ENCODE measurements at regions not wholly inside any gene's neighbourhood (a gene's known extent, or its start where the extent isn't known, plus 50 kb on each side); places are given as distances from the start of the nearest gene placed in this dataset.
A peak's percentile ranks its signal among the peaks of the same experiment; 100 is the strongest.

DNA sequence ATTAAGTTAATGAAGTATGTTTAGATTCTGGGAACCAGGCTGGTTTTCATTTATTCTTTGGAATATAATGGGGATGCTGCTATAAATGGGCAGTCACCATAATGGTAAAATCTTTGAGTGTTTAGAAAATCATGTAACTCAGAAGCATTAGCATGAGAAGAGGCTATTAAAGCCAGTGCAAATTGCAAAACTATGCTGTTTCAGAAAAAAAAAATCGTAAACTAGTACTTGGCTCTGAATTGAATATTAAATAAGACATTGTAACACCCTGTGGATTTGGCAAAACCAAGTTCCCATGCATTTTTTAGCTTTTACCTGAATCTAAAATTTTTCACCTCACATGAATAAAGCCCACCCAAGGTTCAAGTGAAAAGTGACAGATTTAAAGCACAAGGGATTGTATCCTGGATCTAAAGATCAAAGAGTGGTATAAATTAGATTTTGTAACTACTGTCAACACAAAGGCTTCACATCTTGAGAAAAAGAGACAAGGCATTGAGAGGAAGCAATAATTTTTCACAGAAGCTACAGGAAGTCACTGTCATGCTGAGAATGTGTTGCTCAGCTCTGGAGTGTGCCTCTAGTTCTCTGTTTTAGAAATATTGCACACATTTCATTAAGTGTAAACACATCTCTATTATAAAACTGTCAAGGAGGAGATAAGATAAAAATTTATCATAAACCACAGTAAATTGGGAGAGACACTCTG, 142.2 kb downstream of the ABCA8 start:
- H3K27ac Mint-ChIP-seq = no peak overlapping the region
- DNase-seq = no peak
- H3K9me3 Mint-ChIP-seq = peaks cover 0 to 12% (median 3%) of the 10 kb centered on the region in 9 donors
- H3K4me3 Mint-ChIP-seq = no peak overlapping the region
- H3K4me1 Mint-ChIP-seq = no peaks in the 10 kb centered on the region
- POLR2A ChIA-PET = no interaction called here
- H3K36me3 Mint-ChIP-seq = peaks cover 0 to 13% (median 0%) of the 10 kb centered on the region in 3 donors
- no peak for ATAC-seq
- peaks cover 2 to 14% (median 6%) of the 10 kb centered on the region in 5 donors for H3K27me3 Mint-ChIP-seq

DNA sequence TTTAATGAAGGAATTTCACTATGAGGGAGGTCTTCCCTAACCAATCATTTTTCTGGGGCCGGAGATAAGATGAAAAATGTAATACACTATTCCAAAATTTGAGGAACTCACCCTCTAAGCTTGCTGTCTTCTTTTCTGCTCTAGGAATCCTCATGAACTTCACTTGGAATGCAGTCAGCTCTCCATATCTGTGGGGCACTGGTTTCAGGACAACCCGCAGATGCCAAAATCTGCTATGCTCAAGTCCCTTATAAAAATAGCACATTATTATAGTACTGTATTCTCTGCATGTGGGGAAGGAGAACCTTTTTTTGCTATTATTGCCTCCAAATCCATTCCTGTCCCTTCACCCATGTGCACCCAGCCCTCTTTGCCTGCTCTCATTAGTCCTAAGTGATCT, 146.0 kb downstream of the ABCA8 start:
- peaks cover 0 to 13% (median 0%) of the 10 kb centered on the region in 3 donors for H3K36me3 Mint-ChIP-seq
- H3K27ac Mint-ChIP-seq = no peak overlapping the region
- H3K4me1 Mint-ChIP-seq = no peaks in the 10 kb centered on the region
- peaks cover 0 to 8% (median 2%) of the 10 kb centered on the region in 5 donors for H3K27me3 Mint-ChIP-seq
- DNase-seq (no peak), ATAC-seq (no peak)
- POLR2A ChIA-PET = no interaction called here
- peaks cover 0 to 12% (median 3%) of the 10 kb centered on the region in 9 donors for H3K9me3 Mint-ChIP-seq
- H3K4me3 Mint-ChIP-seq = no peak overlapping the region

DNA sequence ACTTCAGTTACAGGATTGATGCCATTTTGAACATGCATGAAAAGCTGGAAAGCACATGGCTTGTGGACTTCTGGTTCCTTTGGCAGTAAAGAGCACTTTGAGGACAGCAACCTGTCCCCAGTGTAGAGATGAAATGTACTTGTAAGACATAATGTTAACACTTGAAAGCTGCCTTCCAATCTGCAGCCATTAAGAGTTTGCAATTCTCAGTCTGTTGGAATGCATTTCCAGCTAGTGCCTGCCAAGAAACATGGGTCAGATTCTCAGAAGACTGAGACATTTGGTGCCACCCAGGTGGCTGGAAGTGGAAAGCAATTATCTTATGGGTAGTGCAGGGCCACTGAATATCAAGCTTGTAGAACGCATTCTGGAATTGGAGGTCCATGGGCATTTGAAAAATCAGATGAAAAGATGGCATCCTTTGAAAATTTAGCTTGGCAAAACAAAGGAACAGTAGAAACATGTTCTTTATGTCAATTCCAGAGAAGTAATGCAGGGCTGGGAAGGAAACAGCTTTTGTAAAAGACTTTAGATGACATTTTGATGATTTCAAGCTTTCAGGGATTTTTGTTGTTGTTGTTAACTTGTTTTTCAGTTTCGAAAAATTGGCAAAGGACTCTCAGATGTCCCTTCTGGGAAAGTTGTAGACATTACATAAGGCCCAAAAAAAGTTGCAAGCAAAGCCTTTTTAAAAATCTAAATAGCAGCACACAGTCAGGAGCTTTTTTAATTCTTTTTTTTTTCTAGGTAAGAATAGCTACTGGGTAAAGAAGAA, 147.0 kb downstream of the ABCA8 start:
- DNase-seq = no peak
- no peak overlapping the region for H3K27ac Mint-ChIP-seq
- H3K9me3 Mint-ChIP-seq = peaks cover 0 to 12% (median 3%) of the 10 kb centered on the region in 9 donors
- H3K4me1 Mint-ChIP-seq = no peaks in the 10 kb centered on the region
- no peak overlapping the region for H3K4me3 Mint-ChIP-seq
- peaks cover 0 to 13% (median 0%) of the 10 kb centered on the region in 3 donors for H3K36me3 Mint-ChIP-seq
- peaks cover 2 to 8% (median 7%) of the 10 kb centered on the region in 5 donors for H3K27me3 Mint-ChIP-seq
- POLR2A ChIA-PET = no interaction called here
- no peak for ATAC-seq

DNA sequence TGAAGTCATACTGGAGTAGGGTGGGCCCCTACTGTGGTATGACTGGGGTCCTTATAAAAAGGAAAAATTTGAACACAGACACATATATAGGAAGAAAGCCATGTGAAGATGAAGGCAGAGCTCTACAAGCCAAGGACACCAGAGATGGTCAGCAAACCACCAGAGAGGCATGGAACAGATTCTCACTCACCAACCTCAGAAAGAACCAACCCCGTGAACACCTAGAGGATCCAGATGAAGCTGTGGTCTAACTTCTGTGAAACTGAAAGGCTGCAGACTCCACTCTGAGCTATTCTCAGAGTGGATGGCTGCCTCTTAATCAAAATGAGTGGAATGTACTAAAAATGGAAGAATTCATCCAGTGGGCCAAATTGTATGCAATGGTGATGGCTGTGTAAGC, 149.6 kb downstream of the ABCA8 start:
- Mint-ChIP-seq H3K4me3 (no peak overlapping the region), H3K27me3 (peaks cover 0 to 12% (median 6%) of the 10 kb centered on the region in 5 donors), H3K36me3 (no peaks in the 10 kb centered on the region), H3K9me3 (no peaks in the 10 kb centered on the region), H3K27ac (no peak overlapping the region), H3K4me1 (no peaks in the 10 kb centered on the region)
- DNase-seq = no peak
- POLR2A ChIA-PET = no interaction called here
- ATAC-seq = no peak

DNA sequence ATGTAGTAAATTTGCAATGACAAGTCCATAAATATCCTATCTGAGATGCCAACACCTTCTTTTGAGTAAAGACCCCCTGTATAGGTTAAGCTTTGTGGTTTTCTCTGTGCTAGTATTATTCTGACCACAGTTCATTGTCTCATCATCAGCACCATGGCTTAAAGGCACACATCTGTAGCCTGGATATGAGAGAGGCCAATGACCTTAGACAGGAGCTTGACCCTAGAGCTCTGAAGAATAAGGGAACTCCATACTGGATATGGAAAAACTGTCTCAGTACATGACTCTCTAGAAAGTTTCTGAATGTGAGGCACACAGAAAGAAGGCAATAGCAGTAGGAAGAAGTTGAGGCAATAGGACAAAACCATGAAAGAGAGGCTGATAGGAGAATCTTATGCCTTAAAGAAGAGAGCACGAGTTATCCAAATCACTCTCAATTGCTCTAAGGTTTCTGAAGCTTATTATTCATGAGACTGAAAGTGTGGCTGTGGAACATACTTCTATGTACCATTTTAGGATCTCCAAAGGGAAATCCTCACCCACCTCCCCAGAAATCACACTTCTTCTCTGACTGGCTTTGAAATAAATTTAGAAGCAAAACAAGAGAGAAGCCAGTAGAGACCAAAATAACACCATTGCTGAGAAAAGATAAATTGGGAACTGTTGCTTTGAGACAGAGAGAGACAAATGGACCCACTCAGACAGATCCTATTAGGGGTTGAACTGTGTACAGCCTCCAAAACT, 150.2 kb downstream of the ABCA8 start:
- Mint-ChIP-seq H3K36me3 (no peaks in the 10 kb centered on the region), H3K27ac (no peak overlapping the region), H3K4me3 (no peak overlapping the region), H3K9me3 (no peaks in the 10 kb centered on the region), H3K4me1 (no peaks in the 10 kb centered on the region), H3K27me3 (peaks cover 0 to 12% (median 6%) of the 10 kb centered on the region in 5 donors)
- no peak for DNase-seq
- POLR2A ChIA-PET = no interaction called here
- ATAC-seq = no peak

DNA sequence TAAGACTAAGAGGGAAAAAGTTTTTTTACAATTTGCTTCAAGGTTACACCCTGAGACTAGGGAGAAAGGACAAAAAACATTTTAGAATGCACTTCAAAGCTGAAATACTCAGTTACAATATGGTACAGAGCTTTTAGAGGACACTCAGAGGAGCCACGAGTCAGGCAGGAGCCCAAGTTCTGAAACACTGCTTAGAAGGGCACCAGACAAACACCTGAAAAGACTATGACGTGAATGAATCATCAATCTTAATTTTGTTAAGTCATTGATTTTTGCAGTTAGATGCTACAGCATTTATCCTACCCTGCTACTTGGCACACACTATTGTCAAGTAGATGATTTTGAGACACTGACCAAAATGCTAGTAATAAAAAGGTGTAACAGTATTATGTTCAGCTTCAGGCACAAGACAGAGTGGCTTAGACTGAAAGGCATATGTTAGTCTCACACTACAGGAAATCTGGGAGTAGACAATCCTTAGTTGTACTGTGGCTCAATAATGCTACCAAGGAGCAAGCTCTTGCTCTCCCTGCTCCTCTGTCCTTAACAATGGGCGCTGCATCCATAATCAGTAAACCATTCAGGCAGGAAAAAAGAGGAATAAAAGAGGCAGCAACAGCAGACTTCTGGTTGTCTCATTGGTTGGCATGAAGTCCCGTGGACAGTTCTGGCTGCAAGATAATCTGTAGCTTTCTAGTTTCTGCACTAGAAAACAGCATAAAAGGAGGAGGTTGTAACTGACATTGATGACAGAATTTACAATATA, 151.8 kb downstream of the ABCA8 start:
- POLR2A ChIA-PET = no interaction called here
- ATAC-seq (no peak), DNase-seq (no peak)
- no peaks in the 10 kb centered on the region for H3K36me3 Mint-ChIP-seq
- no peak overlapping the region for H3K27ac Mint-ChIP-seq
- no peaks in the 10 kb centered on the region for H3K9me3 Mint-ChIP-seq
- H3K4me3 Mint-ChIP-seq = no peak overlapping the region
- H3K4me1 Mint-ChIP-seq = no peaks in the 10 kb centered on the region
- peaks cover 0 to 12% (median 3%) of the 10 kb centered on the region in 5 donors for H3K27me3 Mint-ChIP-seq

DNA sequence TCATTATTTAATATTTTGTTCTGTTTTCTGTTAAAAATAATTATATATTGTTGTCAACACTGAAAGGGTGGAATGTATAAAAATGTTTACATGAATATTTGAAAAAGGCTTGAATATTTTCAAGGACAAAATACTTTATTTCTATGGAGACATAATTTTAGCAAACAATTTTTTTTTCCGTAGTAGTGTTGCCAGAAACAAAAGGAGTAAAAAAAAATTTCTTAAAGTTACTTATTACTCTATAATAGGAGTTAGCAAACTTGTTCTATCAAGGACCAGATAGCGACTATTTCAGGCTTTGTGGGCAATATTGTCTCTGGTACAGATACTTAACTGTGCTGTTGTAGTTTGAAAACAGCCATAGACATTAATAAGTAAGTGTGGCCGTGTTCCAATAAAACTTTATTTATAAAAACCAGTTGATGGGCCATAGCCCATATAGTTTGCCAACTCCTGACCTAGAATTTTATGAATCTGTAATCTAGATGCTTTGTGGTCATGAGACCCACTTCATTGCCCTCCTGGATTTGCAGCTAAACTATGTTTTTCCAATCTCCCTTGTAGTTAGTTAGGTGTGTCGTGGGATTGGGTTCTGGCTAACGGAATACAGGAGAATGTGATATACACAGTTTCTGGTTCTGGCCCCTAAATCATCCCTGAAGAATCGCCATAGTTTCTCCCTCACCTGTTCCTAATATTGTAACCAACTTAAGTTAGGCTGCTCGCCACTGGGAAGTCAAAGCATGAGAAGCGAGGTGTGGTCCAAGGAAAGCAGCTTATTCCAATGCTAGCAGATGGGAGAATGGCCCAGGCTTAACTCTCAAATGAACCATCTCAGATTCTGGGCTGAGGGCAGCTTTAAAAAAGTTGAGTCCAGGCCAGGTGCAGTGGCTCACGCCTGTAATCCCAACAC, 153.6 kb downstream of the ABCA8 start:
- DNase-seq (no peak), ATAC-seq (no peak)
- H3K4me1 Mint-ChIP-seq = peaks cover 0 to 3% (median 0%) of the 10 kb centered on the region in 4 donors
- H3K27ac Mint-ChIP-seq = no peak overlapping the region
- H3K4me3 Mint-ChIP-seq = no peak overlapping the region
- peaks cover 0 to 23% (median 4%) of the 10 kb centered on the region in 5 donors for H3K27me3 Mint-ChIP-seq
- no peaks in the 10 kb centered on the region for H3K9me3 Mint-ChIP-seq
- POLR2A ChIA-PET = no interaction called here
- H3K36me3 Mint-ChIP-seq = no peaks in the 10 kb centered on the region

DNA sequence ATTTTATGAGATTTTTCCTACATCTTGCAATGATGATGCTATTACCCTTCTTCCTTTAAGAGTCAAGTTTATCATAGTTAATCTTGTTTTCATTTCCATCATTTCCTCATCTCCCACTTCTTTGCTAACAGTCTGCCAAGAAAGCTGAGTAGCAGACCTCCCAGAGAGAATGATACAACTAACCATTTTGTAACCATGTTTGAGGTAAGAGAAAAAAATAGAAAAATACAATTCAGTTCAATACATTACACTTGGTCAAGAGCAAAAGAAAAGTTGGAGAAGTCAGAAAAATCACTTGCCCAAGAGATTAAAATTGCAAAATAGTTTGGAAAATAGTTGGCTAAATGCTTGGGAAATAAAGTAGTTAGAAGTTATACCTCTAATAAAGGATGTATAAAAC, 154.4 kb downstream of the ABCA8 start:
- DNase-seq = no peak
- peaks cover 0 to 30% (median 4%) of the 10 kb centered on the region in 5 donors for H3K27me3 Mint-ChIP-seq
- POLR2A ChIA-PET = no interaction called here

DNA sequence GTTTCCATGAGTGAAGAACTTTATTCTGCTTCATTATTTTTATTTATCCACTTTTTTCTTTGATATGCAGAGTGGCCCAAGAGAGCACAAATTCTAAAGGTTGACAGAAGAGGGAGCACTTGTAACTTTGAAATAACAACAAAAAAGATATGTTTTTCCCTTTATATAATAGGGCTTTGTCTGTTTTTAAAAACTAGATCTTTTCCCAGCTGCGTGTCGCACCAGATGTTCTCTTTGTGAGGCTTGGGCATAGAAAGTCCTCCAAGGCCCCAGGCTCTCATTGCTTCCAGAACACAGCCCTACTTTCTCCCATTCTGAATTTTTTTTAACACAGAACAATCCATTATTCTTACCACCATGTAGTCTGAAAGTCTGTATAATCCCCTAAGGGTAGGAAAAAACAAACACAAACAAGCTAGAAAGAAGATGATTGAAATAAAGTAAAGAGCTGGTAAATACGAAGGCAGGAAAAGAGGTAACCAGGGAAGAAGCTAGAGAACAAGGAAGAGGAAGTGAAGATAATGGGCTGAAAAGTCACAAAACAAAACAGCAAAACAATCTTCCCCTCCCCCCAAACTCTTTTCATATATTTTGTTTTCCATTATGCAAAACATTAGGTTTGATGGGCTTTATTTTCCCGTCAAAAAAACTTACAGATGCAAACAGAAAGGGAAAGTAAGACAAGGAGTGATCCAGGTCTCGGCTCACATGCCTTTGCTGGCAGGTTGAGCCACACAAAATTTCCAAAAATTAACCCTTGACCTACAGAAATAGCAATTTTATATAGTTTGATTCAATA, 160.4 kb downstream of the ABCA8 start:
- H3K36me3 Mint-ChIP-seq = no peaks in the 10 kb centered on the region
- peaks cover 1 to 36% (median 6%) of the 10 kb centered on the region in 5 donors for H3K27me3 Mint-ChIP-seq
- ATAC-seq (no peak), DNase-seq (no peak)
- no peaks in the 10 kb centered on the region for H3K9me3 Mint-ChIP-seq
- H3K27ac Mint-ChIP-seq = peak overlapping the region in 5 of 10 donors; percentile 17 to 65 (median 44)
- peak overlapping the region in 2 of 10 donors; percentile 20 to 66 for H3K4me3 Mint-ChIP-seq
- H3K4me1 Mint-ChIP-seq = peaks cover 3 to 32% (median 8%) of the 10 kb centered on the region in 4 donors
- POLR2A ChIA-PET = no interaction called here

More for the DNA sequence above, 154.4 kb downstream of the ABCA8 start:
- no peaks in the 10 kb centered on the region for H3K36me3 Mint-ChIP-seq
- H3K4me3 Mint-ChIP-seq = no peak overlapping the region
- H3K4me1 Mint-ChIP-seq = peaks cover 0 to 3% (median 0%) of the 10 kb centered on the region in 4 donors
- no peak for ATAC-seq
- H3K27ac Mint-ChIP-seq = no peak overlapping the region
- H3K9me3 Mint-ChIP-seq = no peaks in the 10 kb centered on the region

DNA sequence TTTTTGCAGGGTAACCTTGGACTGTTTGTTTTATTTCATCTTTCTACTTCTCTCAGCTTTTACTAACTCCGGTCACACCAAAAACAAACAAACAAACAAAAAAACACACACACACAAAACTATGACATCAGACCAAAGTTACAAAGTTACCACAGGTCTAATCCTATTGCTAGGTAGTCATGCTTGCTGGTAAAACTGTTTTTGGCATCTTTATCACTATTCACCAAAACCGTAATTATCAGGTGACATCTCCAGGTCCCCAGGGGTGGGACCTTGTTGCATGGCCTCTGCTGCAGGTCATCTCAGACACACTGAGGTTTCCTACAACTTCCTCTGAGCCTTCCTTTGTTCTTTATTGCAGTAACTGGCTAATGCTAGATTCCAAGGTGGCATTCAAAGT, 162.3 kb downstream of the ABCA8 start:
- POLR2A ChIA-PET = no interaction called here
- peaks cover 3 to 32% (median 8%) of the 10 kb centered on the region in 4 donors for H3K4me1 Mint-ChIP-seq
- H3K27me3 Mint-ChIP-seq = peaks cover 5 to 38% (median 12%) of the 10 kb centered on the region in 5 donors
- H3K4me3 Mint-ChIP-seq = no peak overlapping the region
- ATAC-seq (no peak), DNase-seq (no peak)
- no peaks in the 10 kb centered on the region for H3K36me3 Mint-ChIP-seq
- H3K27ac Mint-ChIP-seq = no peak overlapping the region
- peaks cover 0 to 2% (median 0%) of the 10 kb centered on the region in 9 donors for H3K9me3 Mint-ChIP-seq

DNA sequence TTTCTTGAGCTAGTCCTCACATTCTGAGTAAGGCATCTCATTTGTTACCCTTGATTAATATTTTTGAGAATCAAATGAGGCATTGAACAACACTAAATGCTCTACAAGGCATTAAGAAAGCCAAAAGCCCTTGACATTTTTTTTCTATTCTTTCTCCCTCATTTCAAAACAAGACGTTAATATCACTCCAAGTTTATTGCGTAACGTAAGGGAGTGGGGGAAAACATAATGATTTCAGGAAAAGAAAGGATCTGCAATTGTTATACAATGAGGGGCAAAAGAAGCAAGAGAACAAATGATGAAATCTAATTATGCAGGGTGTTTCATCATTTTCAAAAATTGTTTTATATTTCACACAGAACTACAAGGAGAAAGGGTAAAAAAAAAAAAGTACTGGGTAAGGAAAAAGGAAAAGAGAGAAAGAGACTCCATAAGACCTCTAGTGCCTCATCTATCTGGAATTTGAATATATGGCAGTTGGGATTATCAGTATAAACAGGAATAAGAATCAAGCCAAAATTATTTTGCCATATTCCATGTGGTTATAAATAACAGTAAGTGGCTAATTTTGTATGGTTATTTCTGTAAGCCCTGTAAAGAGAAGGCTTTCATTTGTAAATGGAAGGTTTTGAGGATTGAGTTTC, 163.0 kb downstream of the ABCA8 start:
- Mint-ChIP-seq H3K27ac (peak overlapping the region in 1 of 10 donors; percentile 11), H3K4me1 (peaks cover 3 to 32% (median 7%) of the 10 kb centered on the region in 4 donors), H3K9me3 (peaks cover 0 to 2% (median 0%) of the 10 kb centered on the region in 9 donors), H3K4me3 (no peak overlapping the region), H3K36me3 (no peaks in the 10 kb centered on the region), H3K27me3 (peaks cover 6 to 37% (median 15%) of the 10 kb centered on the region in 5 donors)
- ATAC-seq = no peak
- POLR2A ChIA-PET = no interaction called here
- no peak for DNase-seq

Measured in naive thymus-derived CD8-positive, alpha-beta T cell (primary cell).